ENCODE measurements at regions not wholly inside any gene's neighbourhood (a gene's known extent, or its start where the extent isn't known, plus 50 kb on each side); places are given as distances from the start of the nearest gene placed in this dataset.

GRCh38 chr1:203563291-203563690, 63.3 kb upstream of the ATP2B4 start:
- Histone ChIP-seq H3K27ac (ENCODE audit: insufficient read depth, low read depth, low read length) (no peak overlapping the region), H3K79me2 (ENCODE audit: control insufficient read depth, insufficient read depth, low read length) (no peaks in the 10 kb centered on the region), H3K4me3 (replicated peaks in 1 of 3; ENCODE audit: insufficient read depth in 1 of 3, low read depth in 1 of 3, low read length in 3 of 3) (no peak overlapping the region), H2AFZ (ENCODE audit: low read depth, low read length) (no peak overlapping the region), H3K9ac (replicated peaks; ENCODE audit: extremely low read depth, insufficient read depth, low read length) (no peak overlapping the region), H3K9me1 (replicated peaks; ENCODE audit: control insufficient read depth, extremely low read depth, insufficient read depth, low read length) (no peaks in the 10 kb centered on the region), H3K9me3 (replicated peaks; ENCODE audit: control insufficient read depth, insufficient read depth, low read length) (no peaks in the 10 kb centered on the region), H3K4me1 (ENCODE audit: control insufficient read depth, extremely low read depth, insufficient read depth, low read length) (peaks cover 5% of the 10 kb centered on the region), H3K27me3 (ENCODE audit: control insufficient read depth in 2 of 2, insufficient read depth in 2 of 2, low read length in 2 of 2) (peaks cover 2 to 4% of the 10 kb centered on the region in 2 experiments), H3K4me2 (ENCODE audit: insufficient read depth, low read length) (no peak overlapping the region), H3K36me3 (ENCODE audit: control insufficient read depth in 2 of 2, extremely low read depth in 1 of 2, insufficient read depth in 2 of 2, low read length in 2 of 2) (no peaks in the 10 kb centered on the region), H4K20me1 (replicated peaks; ENCODE audit: control insufficient read depth, extremely low read depth, insufficient read depth, low read length) (no peaks in the 10 kb centered on the region)
- dilution Hi-C loops (cut with MboI; ENCODE audit: extremely low pct_ligation_motif_present, low sequenced_read_pairs) (no loop called here), intact Hi-C loops (cut with micrococcal nuclease) (no loop called here)
- no TSS peak for BruUV-seq (replicated peaks)
- TF ChIP-seq FOS (IDR thresholded peaks at IDR 0.05; ENCODE audit: borderline replicate concordance, insufficient read depth, low read length) = no peak
- no peak for TF ChIP-seq POLR2AphosphoS5 (IDR thresholded peaks at IDR 0.05; ENCODE audit: insufficient read depth, low read depth, low read length)
- no peak for TF ChIP-seq POLR2A (IDR thresholded peaks at IDR 0.05; ENCODE audit: low read depth, low read length)
- TF ChIP-seq GATA2 (IDR thresholded peaks at IDR 0.05; ENCODE audit: insufficient read depth, insufficient read length, low read depth, low read length) = no peak
- TF ChIP-seq CTCF (IDR thresholded peaks at IDR 0.05; ENCODE audit: extremely low read depth in 1 of 2, insufficient read depth in 1 of 2, low read depth in 1 of 2, low read length in 2 of 2) = no peak
- no peak for TF ChIP-seq EZH2 (IDR thresholded peaks at IDR 0.05; ENCODE audit: borderline replicate concordance, low read depth, low read length, severe bottlenecking)
- no peak for TF ChIP-seq MYC (IDR thresholded peaks at IDR 0.05; ENCODE audit: low read depth, low read length)
- TF ChIP-seq MAX (IDR thresholded peaks at IDR 0.05; ENCODE audit: insufficient read depth, insufficient read length) = no peak
- no peak for TF ChIP-seq JUN (IDR thresholded peaks at IDR 0.05; ENCODE audit: borderline replicate concordance, insufficient read depth, insufficient read length, low read depth)
- CTCF ChIA-PET = no interaction called here
- DNase-seq (ENCODE audit: low read depth, low spot score) (no peak), FAIRE-seq (no peak)
- POLR2A ChIA-PET = no interaction called here
